Neural progenitor cell (in vitro differentiated cells): ENCODE measurements at regions not wholly inside any gene's neighbourhood (a gene's known extent, or its start where the extent isn't known, plus 50 kb on each side); places are given as distances from the start of the nearest gene placed in this dataset.

ENCODE experiments used
- DNase-seq: peaks from one replicate; pipeline ENCODE4 v3.0.0-alpha.2; 2016; ENCODE audit warnings: low spot score
- H2AFZ ChIP-seq: fragments of 200-600 bp; sonication (generic); replicated peaks from 2 replicates; pipeline ENCODE4 v1.6.1; 2016; ENCODE audit warnings: antibody characterized with exemption
- H3F3A ChIP-seq: fragments of 200-600 bp; sonication (generic); 2 replicates; pipeline ENCODE4 v1.6.1; 2016; ENCODE audit warnings: antibody characterized with exemption, low read depth
- H3K27ac ChIP-seq: fragments of 200-600 bp; sonication (generic); 2 replicates; pipeline ENCODE4 v1.5.1; 2016; ENCODE audit warnings: mild to moderate bottlenecking
- H3K27me3 ChIP-seq: fragments of 200-600 bp; sonication (generic); 2 replicates; pipeline ENCODE4 v1.6.1; 2016; ENCODE audit warnings: mild to moderate bottlenecking, moderate library complexity
- H3K36me3 ChIP-seq: fragments of 200-600 bp; sonication (generic); 2 replicates; pipeline ENCODE4 v1.5.1; 2016
- H3K4me1 ChIP-seq: fragments of 200-600 bp; sonication (generic); 2 replicates; pipeline ENCODE4 v1.6.1; 2016; ENCODE audit warnings: mixed run types
- H3K4me2 ChIP-seq: fragments of 200-600 bp; sonication (generic); 2 replicates; pipeline ENCODE4 v1.6.1; 2016
- H3K4me3 ChIP-seq: fragments of 200-600 bp; sonication (generic); 2 replicates; pipeline ENCODE4 v1.5.1; 2016
- H3K79me2 ChIP-seq: fragments of 200-600 bp; sonication (generic); 2 replicates; pipeline ENCODE4 v1.6.1; 2016; ENCODE audit warnings: low read depth
- H3K9ac ChIP-seq: fragments of 200-600 bp; sonication (generic); 2 replicates; pipeline ENCODE4 v1.6.1; 2016
- H3K9me3 ChIP-seq: fragments of 200-600 bp; sonication (generic); 2 replicates; pipeline ENCODE4 v1.5.1; 2016; ENCODE audit warnings: low read depth
- H4K20me1 ChIP-seq: fragments of 200-600 bp; sonication (generic); 2 replicates; pipeline ENCODE4 v1.6.1; 2016; ENCODE audit warnings: low read depth
- H3K27ac Mint-ChIP-seq: 3 replicates; pipeline ENCODE4 v1.8.0; 2021; ENCODE audit warnings: mixed read lengths
- H3K27me3 Mint-ChIP-seq: 2 replicates; pipeline ENCODE4 v1.8.0; 2022; ENCODE audit warnings: low read depth, mild to moderate bottlenecking, inconsistent platforms, moderate library complexity, mixed read lengths; ENCODE audit not compliant: insufficient read depth
- H3K36me3 Mint-ChIP-seq: 3 replicates; pipeline ENCODE4 v1.8.0; 2021; ENCODE audit warnings: mixed read lengths
- H3K4me1 Mint-ChIP-seq: 3 replicates; pipeline ENCODE4 v1.8.0; 2021; ENCODE audit warnings: mixed read lengths
- H3K4me3 Mint-ChIP-seq: 3 replicates; pipeline ENCODE4 v1.8.0; 2021; ENCODE audit warnings: mild to moderate bottlenecking, moderate library complexity, mixed read lengths
- H3K9me3 Mint-ChIP-seq: 3 replicates; pipeline ENCODE4 v1.8.0; 2020; ENCODE audit warnings: mixed read lengths
- CTCF ChIP-seq: fragments of 200-600 bp; sonication (generic); IDR thresholded peaks from 2 replicates; pipeline ENCODE4 v1.5.1; 2017; ENCODE audit warnings: antibody characterized with exemption, mild to moderate bottlenecking
- EZH2 ChIP-seq: fragments of 200-600 bp; sonication (generic); IDR thresholded peaks from 2 replicates; pipeline ENCODE4 v1.6.1; 2017; ENCODE audit warnings: antibody characterized with exemption, mild to moderate bottlenecking, moderate library complexity
- EZH2phosphoT487 ChIP-seq: fragments of 200-600 bp; sonication (generic); IDR thresholded peaks from 2 replicates; pipeline ENCODE4 v1.6.1; 2017; ENCODE audit warnings: antibody characterized with exemption

- no peak overlapping the region for H3K27ac ChIP-seq
- Mint-ChIP-seq H3K4me1 (peaks cover 46% of the 10 kb centered on the region), H3K9me3 (peaks cover 5% of the 10 kb centered on the region), H3K27me3 (peaks cover 7% of the 10 kb centered on the region), H3K4me3 (no peak overlapping the region), H3K27ac (no peak overlapping the region), H3K36me3 (no peaks in the 10 kb centered on the region)
- no peaks in the 10 kb centered on the region for H3K9me3 ChIP-seq
- H3K36me3 ChIP-seq = no peaks in the 10 kb centered on the region
- no peak overlapping the region for H2AFZ ChIP-seq
- no peak for DNase-seq
- no peaks in the 10 kb centered on the region for H3K27me3 ChIP-seq
- no peaks in the 10 kb centered on the region for H3K79me2 ChIP-seq
- no peak overlapping the region for H3K9ac ChIP-seq
- TF ChIP-seq EZH2 (no peak), EZH2phosphoT487 (no peak), CTCF (no peak)
- no peaks in the 10 kb centered on the region for H3F3A ChIP-seq
- H3K4me3 ChIP-seq = no peak overlapping the region
- no peaks in the 10 kb centered on the region for H4K20me1 ChIP-seq
- peaks cover 29% of the 10 kb centered on the region for H3K4me1 ChIP-seq
- H3K4me2 ChIP-seq = no peak overlapping the region
Measured at GRCh38 chrX:109842611-109843010, 109.6 kb upstream of the ACSL4 start.

- H3F3A ChIP-seq = peaks cover 7% of the 10 kb centered on the region
- H3K4me1 Mint-ChIP-seq = peaks cover 61% of the 10 kb centered on the region
- no peaks in the 10 kb centered on the region for H3K36me3 ChIP-seq
- H3K4me3 ChIP-seq = no peak overlapping the region
- no peak overlapping the region for H3K27ac ChIP-seq
- no peak overlapping the region for H3K9ac ChIP-seq
- no peak overlapping the region for H2AFZ ChIP-seq
- no peaks in the 10 kb centered on the region for H3K36me3 Mint-ChIP-seq
- peaks cover 5% of the 10 kb centered on the region for H3K9me3 Mint-ChIP-seq
- no peaks in the 10 kb centered on the region for H3K9me3 ChIP-seq
- H3K27me3 ChIP-seq = no peaks in the 10 kb centered on the region
- H3K79me2 ChIP-seq = no peaks in the 10 kb centered on the region
- peak overlapping the region; percentile 78 for H3K27ac Mint-ChIP-seq
- H3K27me3 Mint-ChIP-seq = peaks cover 7% of the 10 kb centered on the region
- no peak overlapping the region for H3K4me2 ChIP-seq
- peaks cover 31% of the 10 kb centered on the region for H3K4me1 ChIP-seq
- TF ChIP-seq CTCF (no peak), EZH2phosphoT487 (no peak), EZH2 (no peak)
- DNase-seq = no peak
- no peak overlapping the region for H3K4me3 Mint-ChIP-seq
- no peaks in the 10 kb centered on the region for H4K20me1 ChIP-seq
Measured at GRCh38 chrX:109843963-109844751, 111.1 kb upstream of the ACSL4 start.

- no peak overlapping the region for H3K4me3 ChIP-seq
- no peaks in the 10 kb centered on the region for H3K79me2 ChIP-seq
- no peaks in the 10 kb centered on the region for H3K9me3 ChIP-seq
- Mint-ChIP-seq H3K4me3 (no peak overlapping the region), H3K9me3 (peaks cover 5% of the 10 kb centered on the region), H3K36me3 (no peaks in the 10 kb centered on the region), H3K27me3 (peaks cover 7% of the 10 kb centered on the region), H3K27ac (peak overlapping the region; percentile 78), H3K4me1 (peaks cover 68% of the 10 kb centered on the region)
- TF ChIP-seq EZH2 (no peak), CTCF (no peak), EZH2phosphoT487 (no peak)
- DNase-seq = no peak
- H2AFZ ChIP-seq = no peak overlapping the region
- H3F3A ChIP-seq = peaks cover 8% of the 10 kb centered on the region
- no peaks in the 10 kb centered on the region for H4K20me1 ChIP-seq
- no peaks in the 10 kb centered on the region for H3K27me3 ChIP-seq
- H3K27ac ChIP-seq = no peak overlapping the region
- no peaks in the 10 kb centered on the region for H3K36me3 ChIP-seq
- no peak overlapping the region for H3K4me2 ChIP-seq
- no peak overlapping the region for H3K9ac ChIP-seq
- peaks cover 25% of the 10 kb centered on the region for H3K4me1 ChIP-seq
Measured at GRCh38 chrX:109844986-109845385, 111.9 kb upstream of the ACSL4 start.
